ENCODE measurements at regions not wholly inside any gene's neighbourhood (a gene's known extent, or its start where the extent isn't known, plus 50 kb on each side); places are given as distances from the start of the nearest gene placed in this dataset.
A peak's percentile ranks its signal among the peaks of the same experiment; 100 is the strongest.
"Not testable (repeated sequence)": the region's sequence is repeated elsewhere in the genome, so short reads cannot be mapped to it uniquely, and the experiment has no call there.

DNA sequence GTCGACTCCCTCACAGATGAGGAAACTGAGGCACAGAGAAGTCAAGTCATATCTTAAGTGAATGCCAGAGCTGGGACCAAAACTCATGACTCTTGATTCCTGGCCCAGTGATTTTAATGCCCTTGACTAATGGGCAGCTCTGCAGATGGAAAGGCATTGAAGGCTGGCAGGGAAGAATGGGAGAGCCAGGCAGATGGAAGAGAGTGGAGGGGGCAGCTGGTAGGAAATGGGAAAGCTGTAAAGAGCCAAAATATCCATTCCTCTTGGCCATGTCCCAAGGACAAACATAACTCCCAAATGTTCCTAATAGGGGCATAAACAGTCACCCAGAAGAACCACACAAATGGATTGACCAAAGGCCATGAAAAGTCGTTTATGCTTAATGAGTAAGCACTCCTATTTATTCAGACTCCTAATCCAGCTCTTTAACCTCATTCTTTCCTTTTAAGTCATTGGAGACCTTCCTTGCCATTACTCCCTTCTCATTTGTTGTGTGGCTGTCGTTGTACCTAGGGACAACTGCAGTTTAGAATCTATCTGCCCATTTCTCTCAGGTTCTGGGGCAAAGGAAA lies 330.5 kb upstream of the ROPN1 start:
- no peak for DNase-seq

DNA sequence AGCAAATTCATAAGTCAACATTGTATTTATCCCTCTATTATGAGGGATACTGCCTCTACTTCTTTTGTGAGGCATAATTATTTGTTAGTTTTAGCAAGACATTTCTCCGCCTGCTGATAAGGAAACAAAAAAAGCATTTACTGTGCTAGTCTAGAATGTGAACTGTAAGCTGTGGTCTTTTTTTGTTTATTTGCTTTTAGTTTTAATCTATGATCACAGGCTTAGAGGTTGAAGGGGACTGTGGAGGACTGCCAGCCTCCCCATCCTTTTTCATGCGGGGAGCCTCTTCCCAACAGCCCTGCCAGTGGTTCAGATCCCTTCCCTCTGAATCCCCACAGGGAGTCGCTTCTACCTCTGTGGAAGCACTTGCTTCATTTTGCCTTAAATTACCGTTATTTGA lies 331.0 kb upstream of the ROPN1 start:
- no peak for DNase-seq

DNA sequence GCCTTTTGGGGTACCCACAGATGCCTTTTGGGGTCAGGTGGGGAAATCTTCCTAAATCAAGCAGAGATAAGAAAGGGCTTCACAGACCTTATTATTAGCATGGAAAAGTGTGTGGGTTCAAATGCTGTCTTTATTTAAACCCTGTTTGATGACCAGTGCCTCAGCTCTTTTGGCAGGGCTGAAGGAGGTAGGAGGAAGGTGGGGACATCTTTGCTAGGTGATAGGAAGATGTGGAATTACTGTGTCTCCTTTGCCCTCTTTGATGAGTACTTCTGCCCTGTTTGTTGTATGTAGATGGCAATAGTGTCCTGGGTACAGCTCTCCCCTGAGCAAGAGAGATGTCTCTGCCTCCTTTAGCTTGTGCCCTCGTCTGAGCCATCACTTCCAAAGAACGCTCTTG lies 333.3 kb upstream of the ROPN1 start:
- no peak for DNase-seq

DNA sequence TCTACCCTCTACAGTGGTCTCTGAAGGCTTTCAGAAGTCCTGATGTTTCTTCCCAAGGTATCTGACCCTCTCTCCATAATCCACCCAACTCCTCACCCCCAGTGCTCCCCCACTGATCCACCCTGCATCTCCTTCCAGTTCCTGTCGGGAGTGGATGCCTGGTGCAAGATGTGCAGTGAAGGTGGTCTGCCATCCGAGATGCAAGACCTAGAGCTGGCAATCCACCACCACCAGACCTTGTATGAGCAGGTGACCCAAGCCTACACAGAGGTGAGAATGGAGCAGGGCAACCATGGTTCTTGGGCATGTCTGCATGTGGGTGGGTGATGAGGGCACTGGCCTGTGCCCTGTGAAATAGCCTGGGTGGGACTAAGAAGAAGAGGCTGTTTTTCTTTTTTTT lies 337.8 kb upstream of the ROPN1 start:
- DNase-seq = no peak

DNA sequence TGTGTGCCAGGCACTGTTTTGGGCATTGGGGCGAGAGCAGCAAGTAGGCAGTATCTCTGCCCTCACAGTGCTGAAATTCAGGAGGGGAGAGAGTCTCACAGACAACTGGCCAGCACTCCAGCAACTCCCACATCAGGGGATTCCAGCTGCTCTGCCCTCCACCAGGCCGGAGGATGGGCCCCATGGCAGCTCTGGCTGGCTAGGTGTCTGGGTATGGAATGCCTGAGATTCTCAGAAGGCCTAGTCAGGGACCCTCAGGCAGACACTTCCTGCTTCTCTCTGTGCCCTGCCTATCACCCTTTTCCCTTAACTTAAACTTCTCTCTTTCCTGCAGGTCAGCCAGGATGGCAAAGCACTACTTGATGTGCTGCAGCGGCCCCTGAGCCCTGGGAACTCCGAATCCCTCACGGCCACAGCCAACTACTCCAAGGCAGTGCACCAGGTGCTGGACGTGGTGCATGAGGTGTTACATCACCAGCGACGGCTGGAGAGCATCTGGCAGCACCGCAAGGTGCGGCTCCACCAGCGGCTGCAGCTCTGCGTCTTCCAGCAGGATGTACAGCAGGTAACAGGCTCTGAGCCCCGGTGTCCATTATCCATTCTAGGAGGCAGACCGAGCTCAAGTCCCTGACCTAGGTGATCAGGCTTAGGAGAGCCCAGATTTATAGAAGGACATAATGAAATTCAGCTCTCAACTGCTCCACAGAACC lies 342.2 kb upstream of the ROPN1 start:
- no peak for DNase-seq

DNA sequence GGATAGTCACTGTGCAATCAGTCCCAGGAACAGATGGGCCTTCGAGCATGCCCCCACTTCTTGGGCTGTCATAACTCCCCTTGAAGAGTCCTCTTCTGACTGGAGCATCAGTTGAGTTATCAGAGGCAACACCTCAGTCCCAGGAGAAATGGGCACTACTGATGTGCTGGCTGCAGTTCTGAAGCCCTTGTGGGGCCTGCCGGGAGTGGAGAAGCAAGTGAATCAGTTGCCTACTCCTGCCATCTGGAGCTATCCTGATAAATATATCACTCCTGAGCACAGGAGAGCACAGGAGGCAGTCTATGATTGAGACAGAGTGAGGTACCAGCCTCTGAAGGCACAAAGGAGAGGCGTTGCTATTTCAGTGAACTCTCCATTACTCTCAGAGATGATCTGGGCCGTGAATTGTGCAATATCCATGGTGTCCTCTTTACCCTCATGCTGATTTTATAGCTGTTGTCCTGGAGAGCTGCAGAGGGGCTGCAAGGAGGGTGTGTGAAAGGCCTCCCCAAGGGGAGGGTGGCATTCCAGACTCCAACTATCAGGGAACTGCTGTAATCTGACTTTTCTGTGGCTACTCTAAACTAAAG lies 344.2 kb upstream of the ROPN1 start:
- DNase-seq = no peak

DNA sequence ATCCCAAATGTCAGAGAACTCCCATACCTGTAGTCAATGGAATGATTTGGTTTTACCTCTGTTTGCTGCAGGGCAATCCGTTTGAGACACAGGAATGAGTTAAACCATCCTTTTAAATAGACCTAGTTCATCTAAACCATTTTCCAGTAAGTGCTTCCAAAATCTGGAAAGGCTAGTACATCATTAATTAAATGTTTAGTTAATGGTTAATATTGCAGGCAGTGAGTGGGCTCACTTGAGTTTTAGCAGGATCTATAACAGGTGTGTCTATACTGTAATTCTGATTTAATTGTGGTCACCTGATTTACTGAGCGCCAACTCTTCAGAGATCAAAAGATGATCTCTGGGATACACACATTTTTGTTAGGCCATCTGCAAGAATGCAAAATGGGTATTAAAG lies 353.9 kb upstream of the ROPN1 start:
- DNase-seq = no peak

DNA sequence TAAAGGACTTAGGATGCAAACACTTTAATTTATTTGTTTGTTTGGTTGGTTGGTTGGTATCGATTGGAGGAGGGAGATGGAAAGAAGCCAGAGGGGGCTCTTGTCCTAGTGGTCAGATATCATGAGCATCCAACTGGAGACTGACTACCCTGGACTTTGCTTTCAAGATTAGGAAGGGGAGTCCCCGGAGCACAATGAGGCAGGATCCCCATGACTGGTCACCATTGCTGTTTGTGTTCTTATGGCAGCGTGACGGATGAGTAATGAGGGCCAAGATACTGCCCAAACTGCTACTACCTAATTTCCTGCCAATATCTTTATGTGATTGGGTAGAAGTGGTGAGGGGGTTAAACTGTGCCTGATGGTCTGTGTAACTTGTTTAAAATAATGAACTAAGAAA lies 354.6 kb upstream of the ROPN1 start:
- DNase-seq = no peak

DNA sequence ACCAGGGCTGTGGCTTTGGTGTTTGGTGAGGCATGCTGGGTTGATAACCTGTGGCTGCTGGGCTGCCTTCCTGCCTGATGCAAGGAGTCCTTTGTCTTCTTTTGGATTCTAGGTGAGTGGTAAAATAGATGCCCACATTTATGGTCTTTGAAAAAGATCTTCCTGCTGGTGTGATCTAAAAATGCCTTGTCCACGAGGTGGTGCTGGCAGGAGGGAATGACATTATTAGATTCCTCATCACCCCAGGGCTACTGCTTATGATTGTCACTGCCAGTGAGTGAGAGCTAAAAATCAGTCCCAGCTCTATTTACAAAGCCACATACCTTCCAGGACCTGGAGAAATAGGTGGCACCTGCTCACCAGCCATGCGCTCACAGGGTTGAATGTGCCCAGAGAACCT lies 355.5 kb upstream of the ROPN1 start:
- no peak for DNase-seq

DNA sequence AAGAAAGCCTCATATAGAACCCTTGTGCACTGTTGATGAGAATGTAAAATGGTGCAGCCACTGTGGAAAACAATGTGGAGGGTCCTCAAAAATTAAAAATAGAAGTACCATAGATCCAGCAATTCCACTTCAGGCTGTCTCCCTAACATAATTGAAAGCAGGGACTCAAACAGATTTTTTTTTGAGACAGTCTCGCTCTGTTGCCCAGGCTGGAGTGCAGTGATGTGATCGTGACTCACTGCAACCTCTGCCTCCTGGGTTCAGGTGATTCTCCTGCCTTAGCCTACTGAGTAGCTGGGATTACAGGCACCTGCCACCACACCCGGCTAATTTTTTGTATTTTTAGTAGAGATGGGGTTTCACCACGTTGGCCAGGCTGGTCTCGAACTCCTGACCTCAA lies 356.6 kb upstream of the ROPN1 start:
- not testable (repeated sequence) for DNase-seq

DNA sequence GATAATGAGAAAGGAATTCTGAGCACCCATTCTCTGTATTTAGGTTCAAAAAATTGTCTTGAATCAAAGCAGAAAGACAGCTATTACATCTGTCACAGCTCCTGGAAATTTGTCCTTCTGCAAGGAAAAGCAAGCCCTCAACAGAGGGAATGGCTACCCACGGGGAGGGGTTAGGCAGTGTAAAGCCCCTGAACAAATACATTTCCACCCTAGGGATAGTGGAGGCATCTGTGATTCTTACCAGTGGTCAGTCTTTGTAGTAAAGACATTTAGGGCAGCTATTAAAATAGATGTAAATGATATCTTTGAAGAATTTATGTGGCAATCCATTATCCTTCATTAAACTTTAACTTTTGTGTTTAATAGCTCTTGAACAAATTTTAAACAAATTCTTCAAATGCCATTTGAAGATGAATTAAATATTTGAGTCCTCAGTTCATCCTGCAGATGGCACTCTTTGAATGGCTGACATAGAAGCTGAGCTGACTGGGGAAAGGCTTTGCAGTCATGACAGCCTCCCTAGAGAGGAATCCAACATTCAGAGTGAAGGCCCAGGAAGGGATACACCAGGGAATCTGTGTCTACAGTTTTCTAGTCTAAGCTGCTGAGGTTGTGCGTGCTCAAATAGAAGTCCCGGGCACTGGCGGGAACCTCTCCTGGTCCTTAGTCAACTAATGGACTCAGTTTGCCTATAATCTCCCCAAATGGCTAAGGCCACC lies 359.7 kb upstream of the ROPN1 start:
- peak; percentile 32 for DNase-seq

DNA sequence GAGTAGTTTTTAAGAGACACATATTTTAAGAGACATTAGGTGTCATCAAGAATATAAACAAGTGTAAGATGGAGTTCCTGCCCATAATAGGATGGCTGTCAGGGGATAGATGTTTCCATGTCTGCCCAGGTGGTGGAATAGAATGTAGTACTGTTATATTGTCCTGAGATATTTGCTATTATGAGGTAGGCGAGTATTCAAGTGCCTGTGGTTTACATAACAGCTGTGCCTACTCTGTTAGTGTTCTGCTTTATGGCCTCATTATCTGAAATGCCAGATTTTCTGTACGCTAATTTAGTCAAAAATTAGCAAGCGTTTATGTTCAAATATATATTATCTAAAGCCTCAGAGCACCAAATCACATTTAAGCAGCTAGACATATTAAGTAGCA lies 360.2 kb upstream of the ROPN1 start:
- DNase-seq = no peak

DNA sequence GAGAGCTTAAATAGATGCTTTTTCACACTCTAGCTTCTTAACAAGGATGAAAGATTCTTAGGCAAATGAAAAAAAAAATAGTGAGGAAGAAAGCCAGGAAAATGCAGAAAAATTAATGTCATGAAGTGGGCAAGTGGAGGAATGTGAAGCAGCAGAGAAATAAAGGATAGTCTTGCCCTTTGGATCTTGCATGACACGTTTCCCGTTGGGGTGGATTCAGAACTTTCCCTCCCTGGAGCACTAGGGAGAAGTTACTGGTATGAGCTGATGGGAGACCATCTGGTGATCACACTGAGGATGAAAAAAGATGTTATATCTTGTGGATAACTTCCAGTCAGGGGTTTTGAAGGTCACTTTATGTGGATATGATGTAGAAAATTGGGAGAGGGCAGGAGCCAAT lies 361.8 kb upstream of the ROPN1 start:
- DNase-seq = no peak

DNA sequence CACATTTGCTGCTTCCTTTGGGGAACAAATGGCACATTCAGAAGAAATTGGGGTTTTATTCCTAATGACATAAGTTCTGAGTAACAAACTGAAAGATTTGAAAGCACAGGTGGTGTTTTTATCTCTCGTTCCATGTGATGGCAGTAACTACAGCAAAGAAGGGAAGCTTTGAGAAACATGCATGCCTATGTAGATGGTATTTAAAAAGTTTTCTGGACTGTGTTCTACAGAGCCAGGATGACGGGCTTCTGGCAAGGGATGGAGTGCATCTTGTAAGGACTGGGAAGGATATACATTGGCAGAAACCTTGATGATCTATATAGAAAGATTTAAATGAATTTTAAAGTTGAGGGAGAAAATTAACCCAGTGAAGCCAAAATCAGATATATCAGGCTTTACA lies 362.2 kb upstream of the ROPN1 start:
- DNase-seq = no peak

DNA sequence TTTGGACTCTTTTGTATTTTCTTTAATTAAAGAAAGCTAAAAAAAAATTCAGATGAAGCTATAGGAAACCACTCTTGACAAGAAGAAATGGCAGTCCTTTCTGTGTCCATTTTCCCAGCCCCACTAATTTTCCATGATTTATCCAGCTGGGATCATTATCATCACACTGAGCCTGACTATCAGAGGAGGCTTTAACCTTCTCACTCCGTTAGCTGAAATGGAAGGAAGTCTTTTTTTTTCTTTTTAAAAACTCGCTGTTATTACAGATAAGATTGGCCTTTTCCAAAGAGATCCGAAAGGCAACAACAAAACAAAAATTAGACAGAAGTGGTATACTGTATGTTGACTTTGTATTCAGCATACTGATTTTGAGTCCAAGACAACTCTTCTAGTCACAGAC lies 366.2 kb upstream of the ROPN1 start:
- DNase-seq = no peak

DNA sequence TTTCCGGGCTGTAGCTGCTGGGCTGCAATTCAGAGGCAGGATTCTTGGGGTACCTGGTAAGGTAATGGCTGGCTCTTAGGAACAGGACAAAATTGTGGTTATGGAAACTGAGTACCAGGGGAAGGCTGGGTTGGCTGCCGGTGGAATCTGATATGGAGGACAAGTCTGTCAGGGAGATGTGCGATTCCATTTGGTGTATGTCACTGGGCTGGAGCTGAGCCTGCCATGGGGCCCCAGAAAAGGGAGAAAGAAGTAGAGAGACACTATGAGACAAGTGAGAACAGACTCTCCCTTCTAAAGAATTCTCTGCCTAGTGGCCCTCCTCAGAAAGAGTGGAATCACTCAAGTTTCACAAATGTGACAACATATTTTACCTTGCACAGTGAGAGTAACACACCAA lies 368.2 kb upstream of the ROPN1 start:
- no peak for DNase-seq

DNA sequence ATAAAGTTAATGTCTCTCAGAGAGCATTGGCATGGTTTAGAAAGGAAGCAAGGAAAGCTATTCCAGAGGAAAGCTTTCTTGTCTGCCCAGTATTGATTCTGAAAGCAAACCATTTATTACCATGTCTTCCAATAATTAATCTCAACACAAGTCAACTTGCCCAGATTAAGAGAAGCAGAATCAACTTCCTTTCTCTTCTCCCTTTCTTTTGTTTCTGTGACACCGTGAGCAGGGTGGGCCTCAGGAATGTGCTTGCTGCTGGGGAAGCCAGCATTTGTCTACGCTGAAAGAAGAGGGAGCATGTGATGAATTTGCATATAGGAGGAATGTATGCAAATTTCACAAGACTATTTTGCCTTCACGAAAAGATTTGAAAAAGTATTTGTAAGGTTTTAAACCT lies 368.6 kb upstream of the ROPN1 start:
- DNase-seq = no peak

DNA sequence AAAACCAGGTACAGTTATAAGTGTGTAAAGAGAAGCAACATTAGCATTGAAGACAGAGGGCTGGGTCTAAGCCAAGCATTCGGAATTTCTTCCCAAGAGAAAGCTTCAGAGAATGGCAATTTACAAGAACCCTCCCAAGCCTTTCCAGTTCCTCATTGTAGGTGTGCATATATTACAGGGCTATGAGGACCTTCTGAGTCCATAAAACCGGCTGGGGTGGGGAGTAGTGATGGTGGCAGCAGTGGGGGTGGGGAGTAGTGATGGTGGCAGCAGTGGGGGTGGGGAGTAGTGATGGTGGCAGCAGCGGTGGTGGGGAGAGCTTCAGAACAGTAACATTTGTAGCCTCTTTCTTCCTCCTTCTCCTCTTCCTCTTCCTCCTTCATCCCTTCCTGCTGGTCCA lies 368.7 kb upstream of the UMPS start:
- no peak for DNase-seq

DNA sequence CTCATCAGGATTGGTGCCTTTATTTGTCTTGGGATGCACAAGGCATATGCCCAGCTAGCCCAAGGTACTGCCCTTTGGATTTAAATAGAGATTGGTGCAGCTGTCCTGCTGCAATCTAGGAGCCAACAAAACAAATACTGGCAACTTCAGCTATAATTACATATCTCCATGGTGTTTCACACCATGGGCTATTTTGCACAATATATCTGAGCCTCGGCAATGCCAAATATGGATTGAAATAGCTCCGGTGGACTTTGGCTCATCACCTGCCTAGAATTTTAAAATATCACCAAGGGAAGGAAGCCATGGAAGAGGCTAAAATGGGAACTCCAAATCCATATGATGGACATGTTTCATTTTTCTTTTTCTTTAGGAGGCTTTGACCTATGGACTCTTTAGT lies 367.8 kb upstream of the UMPS start:
- DNase-seq = no peak

DNA sequence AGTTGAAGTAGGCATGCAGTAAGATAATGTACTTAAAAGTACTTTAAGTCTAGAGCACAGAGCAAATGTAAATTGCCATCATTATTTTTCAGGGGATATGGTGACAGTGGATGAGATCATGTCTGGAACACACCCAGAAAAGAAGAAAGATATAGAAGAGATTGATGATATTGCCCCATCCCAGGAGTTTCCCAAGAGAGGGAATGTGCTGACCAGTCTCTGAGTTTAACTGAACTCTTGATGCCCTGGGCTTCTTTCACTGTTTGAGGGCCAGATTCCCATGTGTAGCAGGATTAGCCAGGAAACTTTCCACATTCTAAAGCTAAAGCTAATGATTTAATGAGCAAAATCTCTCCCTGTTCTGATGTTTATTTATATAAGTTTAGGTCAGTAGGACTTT lies 366.8 kb upstream of the UMPS start:
- DNase-seq = no peak

DNA sequence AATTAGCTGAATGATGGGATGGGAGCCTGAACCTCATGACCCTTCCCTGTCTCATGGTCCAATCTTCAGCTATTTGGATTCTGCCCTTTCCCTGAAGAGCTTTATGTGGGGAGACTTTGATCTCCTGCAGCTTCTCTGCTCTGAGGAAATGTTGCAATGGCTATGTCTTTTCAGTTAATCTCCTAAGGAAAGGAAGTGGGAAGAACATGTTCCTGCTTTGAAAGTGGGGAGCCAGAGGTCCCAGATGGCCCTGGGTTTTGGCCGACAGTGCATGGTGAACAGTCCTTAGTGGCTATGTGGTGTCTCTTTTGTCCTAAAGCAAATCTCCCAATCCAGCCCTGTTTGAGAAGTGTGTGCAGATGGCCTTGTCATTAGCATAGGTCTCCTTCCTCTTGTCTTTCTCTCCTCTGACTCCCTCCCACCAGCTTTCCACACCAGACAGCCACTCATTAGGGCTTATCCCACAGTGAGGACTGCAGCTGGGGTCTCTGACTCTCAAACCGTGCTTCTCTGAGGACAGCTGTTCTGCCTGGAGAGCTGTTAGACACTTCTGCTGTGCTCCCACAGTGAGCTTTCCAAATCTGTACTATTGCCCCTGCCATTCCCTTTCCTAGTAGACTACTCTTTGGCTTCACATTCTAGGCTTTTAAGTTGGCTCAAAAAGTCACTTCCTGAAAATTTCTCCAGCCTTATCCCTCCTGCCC lies 365.8 kb upstream of the UMPS start:
- no peak for DNase-seq

DNA sequence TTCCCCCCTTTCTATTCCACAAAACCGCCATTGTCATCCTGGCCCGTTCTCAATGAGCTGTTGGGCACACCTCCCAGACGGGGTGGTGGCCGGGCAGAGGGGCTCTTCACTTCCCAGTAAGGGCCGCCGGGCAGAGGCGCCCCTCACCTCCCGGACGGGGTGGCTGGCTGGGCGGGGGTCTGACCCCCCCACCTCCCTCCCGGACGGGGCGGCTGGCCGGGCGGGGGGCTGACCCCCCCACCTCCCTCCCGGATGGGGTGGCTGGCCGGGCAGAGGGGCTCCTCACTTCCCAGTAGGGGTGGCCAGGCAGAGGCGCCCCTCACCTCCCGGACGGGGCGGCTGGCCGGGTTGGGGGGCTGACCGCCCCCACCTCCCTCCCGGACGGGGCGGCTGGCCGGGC lies 363.6 kb upstream of the UMPS start:
- DNase-seq = not testable (repeated sequence)

DNA sequence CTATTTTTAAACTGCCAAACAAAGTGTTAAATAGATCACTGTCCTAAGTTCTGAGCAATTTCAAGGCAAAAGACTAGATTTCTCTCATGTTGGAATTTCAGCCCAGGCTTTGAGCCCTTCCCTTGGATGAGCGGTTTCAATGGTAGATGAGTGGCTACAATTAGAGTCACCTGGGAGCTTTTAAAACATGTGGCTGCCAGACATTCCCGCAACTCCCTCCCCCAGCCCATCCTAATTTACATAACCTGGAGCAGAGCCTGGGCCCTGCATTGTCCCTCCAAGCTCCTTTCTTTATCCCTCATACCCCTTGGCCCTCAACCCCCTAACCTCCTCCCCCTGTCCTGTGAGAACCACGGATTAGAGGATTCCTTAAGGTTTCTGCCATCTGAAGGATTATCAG lies 357.5 kb upstream of the UMPS start:
- no peak for DNase-seq

DNA sequence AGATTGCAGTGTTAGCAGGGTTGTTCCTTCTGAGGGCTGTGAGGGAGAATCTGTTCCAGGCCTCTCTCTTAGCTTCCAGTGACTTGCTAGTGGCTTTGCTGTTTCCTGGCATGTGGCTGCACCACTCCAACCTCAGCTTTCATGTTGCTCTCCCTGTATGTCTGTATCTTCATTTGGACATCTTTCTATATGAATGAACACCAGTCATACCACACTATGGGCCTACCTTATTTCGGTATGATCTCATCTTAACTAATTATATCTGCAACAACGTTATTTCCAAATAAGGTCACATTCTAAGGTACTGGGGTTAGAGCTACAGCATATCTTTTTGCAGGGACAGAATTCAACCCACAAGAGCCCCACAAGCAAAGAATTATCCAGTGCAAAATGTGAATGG lies 356.7 kb upstream of the UMPS start:
- DNase-seq = no peak
